NOMO-1 (cell line): ENCODE measurements at regions not wholly inside any gene's neighbourhood (a gene's known extent, or its start where the extent isn't known, plus 50 kb on each side); places are given as distances from the start of the nearest gene placed in this dataset.
"Not testable (repeated sequence)": the region's sequence is repeated elsewhere in the genome, so short reads cannot be mapped to it uniquely, and the experiment has no call there.

Experiments used
- DNase-seq, 2 experiments: peaks; one replicate each; lab custom pipeline; 2025; ENCODE audit not compliant: unreplicated experiment in 2 of 2; lab: John Stamatoyannopoulos, UW

DNA sequence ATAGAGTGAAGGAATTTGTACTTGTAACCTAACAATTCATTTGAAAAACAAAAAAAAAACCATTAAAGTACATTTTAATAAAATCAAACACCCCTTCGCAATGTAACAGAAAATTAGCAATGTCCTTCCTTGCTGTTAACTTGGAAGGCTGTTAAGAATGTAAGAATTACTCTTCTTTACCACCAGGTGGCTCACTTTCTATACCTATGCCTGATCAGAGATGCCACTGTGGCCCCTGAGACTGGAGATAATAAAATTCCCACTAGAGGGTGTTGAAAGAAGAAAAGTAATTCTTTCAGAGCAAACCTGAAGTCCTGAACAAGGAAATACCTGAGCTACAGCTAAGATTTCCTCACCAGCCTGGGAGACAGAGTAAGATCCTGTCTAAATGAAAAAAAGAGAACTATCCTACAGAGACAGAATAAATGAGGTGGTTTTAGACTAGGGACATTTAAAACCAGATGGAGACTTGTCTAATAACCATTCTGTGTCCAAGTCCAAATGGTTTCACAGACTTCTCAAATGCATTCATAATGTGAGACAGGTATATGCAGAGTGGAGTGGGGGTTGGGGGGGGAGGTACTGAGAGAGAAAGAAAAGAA is 1089.3 kb downstream of the FAM181B start:
- DNase-seq = peak in 1 of 2 experiments; percentile 60

DNA sequence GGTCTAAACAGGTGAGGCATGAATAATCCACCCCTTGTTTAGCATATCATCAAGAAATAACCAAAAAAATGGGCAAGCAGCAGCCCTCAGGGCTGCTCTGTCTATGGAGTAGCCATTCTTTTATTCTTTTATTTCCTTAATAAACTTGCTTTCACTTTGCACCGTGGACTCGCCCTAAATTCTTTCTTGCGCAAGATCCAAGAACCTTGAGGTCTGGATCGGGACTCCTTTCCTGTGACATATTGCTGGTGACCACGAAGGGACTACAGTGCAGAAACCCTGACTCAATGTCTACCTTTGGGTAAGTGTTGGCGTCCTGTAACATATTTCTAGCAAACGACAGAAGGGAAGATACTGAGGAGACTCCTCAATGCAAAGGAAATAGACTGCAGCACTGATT is 1099.2 kb downstream of the FAM181B start:
- DNase-seq = no peak

DNA sequence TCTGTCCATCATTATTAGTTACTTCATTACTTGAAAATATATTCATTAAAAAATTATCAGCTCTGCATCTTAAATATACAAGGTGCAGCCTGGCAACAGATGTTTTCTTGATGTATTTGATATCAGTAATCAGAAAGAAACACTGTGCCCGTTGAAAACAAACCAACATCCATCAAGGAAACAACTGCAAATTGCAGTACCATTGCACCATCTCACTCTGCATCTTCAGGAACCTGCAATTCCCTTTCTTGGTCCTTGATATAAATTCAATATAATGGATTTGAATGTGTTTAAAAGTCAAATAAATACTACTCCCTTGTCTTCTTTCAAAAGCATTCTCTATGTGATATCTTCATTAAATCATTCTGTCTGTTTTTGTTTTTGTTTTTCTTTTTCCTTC is 1131.2 kb downstream of the FAM181B start:
- DNase-seq = no peak

DNA sequence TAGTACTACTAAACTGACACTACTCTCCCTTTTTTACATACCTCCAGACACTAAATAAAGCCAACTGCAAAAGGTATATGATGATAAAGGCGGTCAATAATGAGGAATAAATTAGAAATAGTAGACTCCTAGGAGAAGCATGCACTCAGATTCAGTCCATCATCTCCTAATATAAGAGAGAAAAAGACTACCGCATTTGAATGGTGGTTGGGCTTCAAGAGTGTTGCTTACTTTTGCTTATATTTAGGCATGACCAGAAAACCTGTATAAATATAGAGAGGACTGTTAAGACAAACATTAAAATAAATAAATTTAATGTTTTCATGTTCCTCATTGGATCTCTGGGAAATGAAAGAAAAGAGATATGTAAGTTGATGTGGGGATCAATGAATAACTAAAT is 1137.0 kb downstream of the FAM181B start:
- no peak for DNase-seq

DNA sequence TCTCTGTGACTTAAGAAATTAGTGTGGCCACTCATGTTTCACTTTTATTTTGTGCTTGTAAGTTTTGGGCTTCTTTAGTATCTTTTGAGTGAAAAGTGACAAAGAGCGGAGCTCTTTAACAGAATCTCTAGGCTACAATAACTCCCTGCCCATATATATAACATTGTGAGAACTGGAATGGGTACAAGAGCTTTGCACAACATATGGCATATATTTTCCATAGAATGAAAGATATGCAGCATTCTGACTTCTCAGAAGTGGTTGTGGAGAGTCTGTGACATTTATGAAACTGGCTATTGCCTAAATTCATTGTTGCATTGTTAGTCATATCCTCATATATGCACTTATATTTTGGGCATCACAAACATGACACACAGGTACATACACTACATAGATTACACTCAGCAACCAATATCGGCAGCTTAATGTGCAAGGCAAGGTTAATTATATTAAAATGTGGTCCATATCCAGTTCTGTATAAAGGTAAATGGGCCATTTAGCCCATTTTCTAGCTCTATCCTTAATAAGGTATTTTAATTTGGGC is 1148.2 kb downstream of the FAM181B start:
- DNase-seq = no peak

DNA sequence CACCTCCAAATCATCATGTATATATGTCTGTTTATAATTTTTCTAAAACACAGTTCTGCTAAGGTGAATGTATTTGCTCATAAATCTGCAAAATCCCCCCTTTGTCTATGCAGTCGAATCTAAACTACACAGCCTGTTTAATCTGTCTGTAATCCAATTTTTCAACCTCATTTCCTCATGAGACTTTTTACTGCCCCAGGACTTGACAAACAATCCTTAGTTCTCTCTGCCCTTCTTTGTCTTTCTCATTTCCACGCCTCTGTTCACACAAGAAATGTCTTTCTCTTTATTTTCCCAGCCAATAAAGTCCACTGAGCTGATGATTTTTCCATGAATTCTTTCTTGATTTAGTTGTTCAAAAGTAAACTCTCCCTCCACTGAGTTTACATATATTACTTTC is 1154.3 kb downstream of the FAM181B start:
- DNase-seq = no peak

DNA sequence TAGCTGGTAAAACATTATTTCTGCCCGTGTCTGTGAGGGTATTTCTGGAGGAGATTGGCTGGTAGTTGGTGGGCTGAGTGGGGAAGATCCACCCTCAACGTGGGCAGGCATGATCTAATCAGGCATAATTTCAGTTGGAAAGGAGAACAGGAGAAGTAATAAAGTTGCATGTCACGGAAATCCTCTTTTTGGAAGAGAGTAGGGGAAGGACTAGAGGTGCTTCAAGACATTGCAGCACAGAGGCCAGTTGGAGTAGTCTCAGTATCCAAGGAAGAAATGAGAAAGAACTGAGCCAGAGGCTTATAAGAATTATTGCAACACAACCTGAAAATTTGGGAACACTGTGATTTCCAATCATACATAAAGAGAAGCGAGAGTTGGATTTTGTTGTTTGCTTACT is 1155.1 kb downstream of the FAM181B start:
- no peak for DNase-seq

DNA sequence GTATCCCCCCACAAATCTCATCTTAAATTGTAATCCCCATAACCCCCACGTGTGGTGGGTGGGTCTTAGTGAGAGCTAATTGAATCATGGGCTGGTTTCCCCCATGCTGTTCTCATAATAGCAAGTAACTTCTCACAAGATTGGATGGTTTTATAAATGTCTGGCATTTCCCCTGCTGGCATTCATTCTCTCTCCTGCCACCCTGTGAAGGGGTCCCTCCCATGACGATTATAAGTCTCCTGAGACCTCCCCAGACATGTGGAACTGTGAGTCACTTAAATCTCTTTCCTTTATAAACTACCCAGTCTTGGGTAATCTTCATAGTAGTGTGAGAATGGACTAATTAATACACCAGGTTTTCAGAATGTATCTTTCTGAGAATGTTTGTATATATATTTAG is 1159.4 kb downstream of the FAM181B start:
- DNase-seq = no peak

DNA sequence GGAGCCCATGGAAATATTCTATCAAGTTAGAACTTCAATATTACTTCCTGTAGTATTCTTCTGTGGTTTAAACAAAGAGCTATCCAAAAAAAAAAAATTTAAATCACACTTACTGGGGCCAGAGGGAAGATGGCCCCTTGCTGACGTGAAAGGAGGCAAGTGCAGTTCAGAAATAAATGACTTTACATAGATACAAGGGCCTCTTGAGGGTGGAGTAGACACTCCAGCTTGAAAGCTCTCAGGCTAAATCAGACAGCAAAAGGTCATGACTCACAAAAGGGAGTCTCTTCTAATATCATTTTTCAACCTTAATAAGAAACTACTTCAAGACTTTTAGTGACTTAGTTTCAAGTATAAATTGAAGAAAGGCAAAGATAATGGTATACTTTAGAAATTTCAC is 1160.3 kb downstream of the FAM181B start:
- no peak for DNase-seq

DNA sequence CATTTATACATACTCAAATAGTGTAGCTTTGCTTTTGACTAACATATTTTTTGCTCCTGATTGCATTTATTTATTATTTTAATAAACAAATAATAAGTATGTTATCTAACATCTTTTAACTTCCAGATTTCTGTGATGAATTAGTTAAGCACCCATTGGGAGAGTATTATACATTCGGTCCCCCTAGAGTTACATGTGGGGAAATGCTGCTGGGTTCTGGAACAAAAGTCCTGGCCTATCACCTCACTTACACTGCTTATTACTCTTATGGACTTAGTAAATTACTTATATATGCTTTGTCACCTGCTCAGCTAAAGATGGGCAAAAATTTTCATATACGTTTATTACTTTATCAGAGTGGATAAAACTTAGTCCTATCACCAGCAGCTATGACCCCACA is 1163.0 kb downstream of the FAM181B start:
- no peak for DNase-seq

DNA sequence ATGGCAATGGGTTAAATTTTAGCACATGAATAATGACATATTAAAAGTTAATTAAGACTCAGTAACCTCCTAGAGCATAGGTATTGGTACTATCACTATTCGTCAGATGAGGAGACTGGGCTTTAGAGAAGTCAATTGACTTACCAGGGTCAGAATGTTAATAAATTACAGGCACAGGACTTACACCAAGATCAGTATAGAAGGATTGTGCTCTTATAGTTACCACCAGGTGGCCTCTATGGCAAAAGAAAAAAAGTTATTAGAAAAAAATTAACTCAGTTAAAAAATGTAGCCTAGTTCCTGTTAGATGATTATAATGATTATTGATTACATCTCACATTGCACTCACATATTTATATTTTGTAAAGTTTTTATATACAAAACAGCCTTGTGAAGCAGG is 1163.7 kb downstream of the FAM181B start:
- no peak for DNase-seq

DNA sequence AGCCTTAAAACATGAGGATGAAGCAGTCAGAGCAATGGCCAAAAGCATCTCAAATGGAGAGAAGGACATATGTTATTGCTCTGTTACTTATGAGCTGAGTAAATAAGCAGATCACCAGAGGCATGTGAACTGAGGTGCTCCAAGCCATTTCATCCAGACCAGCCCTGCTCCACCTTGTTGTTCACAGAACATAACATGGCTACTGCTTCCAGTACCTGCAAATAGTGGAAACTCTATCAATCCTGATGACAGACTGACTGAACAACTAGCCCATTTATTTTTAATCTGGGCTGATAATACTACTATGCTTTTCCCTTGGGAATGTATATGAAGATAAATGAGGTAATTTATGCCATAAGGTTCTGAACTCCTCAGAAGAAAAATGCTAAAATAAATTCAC is 1164.7 kb downstream of the FAM181B start:
- DNase-seq = no peak

DNA sequence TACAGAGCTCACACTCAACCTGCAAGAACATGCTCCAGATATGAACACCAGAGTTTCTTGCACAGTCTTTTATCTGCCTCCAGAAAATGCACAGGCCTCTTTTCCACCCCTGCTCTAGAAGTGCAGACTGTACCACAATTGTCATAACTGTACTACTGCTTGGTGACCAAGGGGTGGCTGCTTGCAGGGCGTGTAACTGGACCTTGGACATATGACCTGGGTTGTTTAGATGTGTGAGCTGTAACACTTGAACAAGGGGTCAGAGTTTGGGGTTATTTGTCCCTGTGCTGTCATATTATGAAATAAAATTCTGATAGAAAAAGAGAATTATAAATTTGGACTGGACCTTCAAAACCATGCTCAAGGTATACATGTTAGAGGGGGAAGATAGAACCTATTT is 1185.5 kb downstream of the FAM181B start:
- no peak for DNase-seq

DNA sequence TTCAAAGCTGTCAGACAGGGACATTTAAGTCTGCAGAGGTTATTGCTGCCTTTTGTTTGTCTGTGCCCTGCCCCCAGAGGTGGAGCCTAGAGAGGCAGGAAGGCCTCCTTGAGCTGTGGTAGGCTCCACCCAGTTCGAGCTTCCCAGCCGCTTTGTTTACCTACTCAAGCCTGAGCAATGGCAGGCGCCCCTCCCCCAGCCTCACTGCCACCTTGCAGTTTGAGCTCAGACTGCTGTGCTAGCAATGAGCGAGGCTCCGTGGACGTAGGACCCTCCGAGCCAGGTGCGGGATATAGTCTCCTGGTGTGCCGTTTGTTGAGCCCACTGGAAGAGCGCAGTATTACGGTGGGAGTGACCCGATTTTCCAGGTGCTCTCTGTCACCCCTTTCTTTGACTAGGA is 1193.9 kb downstream of the FAM181B start:
- not testable (repeated sequence) for DNase-seq

DNA sequence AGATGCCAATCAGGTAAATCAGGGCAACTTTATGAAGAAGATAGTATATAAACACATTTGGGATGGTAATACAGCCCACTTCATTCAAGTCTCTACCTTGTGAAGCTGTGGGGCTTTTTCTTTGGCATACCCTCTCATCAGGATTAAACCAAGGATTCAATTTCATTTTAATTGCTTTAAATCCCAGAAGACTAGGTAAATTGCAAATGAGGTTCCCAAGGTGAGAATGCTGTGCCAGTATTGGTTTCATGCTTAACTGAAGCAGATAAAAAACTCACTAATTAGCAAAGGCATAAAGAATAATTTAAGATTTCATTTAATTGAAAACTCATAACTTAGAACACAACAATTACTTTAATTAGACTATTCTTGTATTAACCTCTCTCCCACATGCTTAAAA is 1218.1 kb downstream of the FAM181B start:
- DNase-seq = no peak

DNA sequence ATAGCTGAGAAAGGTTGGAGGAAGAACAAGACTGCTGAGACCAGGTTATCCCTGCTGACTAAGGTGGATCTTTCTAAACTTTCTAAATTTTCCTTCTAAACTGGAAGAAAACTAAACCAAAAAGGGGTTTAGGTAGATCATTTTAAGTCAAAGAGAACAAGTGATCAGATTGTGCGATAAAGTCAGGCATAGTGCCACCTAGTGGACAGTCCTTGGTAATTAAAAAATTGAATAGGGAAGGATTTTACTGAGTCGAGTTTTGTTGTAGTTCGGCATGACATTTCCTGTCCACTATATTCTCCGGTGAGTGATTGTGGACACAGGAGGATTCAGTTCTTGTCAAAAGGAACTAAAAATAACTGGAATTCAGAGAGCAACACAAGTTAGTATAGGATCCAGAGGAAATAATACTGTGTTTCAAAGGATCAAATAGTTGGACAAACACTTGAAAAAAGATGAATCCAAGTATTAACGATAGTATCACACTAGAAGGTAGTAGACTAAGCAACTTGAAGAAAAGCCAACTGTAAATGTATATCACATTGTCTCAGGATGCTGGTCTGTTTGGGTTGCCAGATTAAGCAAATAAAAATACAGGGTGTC is 1236.4 kb downstream of the FAM181B start:
- peak in 1 of 2 experiments; percentile 48 for DNase-seq

DNA sequence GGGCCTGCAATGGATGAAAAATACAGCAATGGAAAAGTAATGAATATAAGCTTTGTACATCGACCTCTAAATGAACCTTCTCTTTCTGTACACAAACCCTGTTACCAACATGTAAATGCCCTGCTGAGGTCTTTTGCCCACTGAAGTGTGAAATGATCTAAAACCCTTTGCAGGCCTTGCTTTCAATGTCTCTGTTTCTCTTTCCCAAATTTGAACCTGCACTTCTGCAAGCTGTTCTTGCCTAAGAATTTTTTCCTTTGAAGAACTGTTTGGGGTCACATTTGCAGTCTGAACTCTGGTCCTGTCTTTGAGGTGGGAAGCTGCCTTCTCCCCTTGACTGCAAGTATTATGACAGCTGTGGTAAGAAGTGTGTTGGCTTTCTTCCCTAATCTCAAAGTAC is 1237.1 kb downstream of the FAM181B start:
- no peak for DNase-seq

DNA sequence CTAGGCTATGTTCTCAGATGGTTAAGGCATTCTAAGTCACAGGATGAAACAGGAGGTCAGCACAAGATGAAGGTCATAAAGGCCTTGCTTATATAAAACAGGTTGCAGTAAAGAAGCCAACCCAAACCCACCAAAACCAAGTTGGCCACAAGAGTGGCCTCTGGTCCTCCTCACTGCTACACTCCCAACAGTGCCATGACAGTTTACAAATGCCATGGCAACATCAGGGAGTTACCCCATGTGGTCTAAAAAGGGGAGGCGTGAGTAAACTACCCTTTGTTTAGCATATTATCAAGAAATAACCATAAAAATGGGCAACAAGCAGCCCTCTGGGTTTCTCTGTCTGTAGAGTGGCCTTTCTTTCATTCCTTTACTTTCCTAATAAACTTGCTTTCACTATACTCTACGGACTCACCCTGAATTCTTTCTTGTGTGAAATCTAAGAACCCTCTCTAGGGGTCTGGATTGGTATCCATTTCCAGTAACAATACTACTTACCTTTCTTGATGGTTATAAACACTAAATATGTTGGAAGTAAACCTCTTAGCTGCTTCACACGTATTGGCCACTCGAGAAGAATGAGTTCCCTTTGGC is 1237.9 kb downstream of the FAM181B start:
- DNase-seq = no peak

DNA sequence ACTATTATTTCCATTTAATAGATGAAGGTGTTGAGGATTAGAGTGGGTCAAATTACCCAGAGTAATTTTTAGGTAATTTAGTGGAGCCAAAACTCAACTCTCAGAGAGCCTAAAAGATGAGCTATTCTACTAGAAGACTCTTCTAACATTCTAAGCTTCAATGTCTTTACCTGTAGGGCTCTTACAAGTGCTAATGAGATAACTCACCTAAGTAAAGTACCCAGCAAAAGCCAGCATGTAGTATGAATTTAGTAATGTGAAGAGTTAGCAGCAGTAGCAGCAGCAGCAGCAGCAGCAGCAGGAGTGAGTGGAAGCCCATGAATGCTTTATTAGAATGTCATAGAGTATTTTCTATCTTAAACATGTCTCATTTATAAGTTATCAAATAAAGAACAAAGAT is 1239.2 kb downstream of the FAM181B start:
- DNase-seq = no peak

DNA sequence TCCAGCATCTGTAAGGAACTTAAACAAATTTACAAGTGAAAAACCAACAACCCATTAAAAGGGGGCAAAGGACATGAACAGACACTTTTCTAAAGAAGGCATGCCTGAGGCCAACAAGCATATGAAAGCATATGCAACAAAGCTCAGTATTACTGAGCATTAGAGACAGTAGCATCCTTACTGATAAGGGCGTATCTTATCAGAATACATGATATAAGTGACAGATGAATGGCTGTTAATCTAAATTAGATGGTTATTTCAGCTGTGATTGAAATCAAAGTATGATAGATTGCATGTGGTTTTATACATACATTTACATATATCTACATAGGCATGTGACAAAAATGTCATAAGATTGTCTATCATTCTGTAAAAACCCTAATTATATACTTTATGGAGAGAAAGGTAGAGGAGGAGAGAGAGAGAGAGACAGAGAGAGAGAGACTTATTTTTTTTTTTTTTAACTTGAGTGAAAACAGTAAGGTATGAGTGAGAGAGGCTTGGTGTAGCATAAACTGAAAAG is 1240.7 kb downstream of the FAM181B start:
- no peak for DNase-seq

DNA sequence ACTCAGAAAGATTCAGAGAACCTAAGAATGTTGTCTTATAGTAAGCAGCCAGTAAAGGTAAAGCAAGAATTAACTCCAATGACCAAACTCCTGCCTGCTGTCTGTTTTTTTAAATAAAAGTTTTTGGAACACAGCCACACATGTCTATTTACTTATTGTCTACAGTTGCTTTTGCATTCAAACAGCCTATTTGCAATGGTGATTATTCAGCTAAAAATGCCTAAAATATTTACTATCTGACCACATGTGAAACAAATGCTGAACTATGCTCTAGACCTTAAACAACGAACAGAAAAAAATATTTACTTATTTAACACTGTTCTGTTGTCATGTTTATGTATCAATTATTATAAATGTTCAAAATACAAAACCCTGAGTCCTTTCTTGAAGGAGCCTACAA is 1246.6 kb downstream of the FAM181B start:
- DNase-seq = no peak

DNA sequence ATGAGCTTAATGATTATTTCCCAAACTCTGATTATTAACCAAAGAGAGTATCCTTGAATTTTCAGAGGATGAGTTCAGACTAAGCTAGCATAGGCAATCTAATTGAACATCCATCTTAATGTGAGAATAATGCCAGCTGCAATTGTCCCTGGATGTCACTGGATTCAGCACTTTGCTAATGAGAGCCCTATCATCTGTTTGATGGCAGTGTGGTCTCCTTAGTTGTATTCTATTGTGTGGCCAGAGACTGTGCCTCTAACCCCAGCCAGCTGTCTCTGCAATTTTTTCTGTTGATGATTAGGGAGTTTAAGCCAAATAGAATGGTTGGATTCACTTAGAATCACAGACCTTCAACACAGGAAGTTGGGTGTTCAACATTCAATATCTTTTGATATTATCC is 1249.5 kb downstream of the FAM181B start:
- no peak for DNase-seq
